Stimulated activated CD4-positive, alpha-beta T cell treated with anti-CD3 and anti-CD28 coated beads, Interleukin-12 subunit alpha, Interleukin-12 subunit beta, amount 100 ng/mL, for 48 hours (primary cell): ENCODE measurements at regions not wholly inside any gene's neighbourhood (a gene's known extent, or its start where the extent isn't known, plus 50 kb on each side); places are given as distances from the start of the nearest gene placed in this dataset.

ENCODE experiments used
- DNase-seq, 3 donors: peaks; one replicate each; pipeline ENCODE4 v3.0.0-alpha.2; 2020; ENCODE audit warnings: low read depth in 2 of 3, low spot score in 1 of 3

GRCh38 chr12:40552868-40553267, 139.4 kb upstream of the CNTN1 start:
- no peak for DNase-seq

GRCh38 chr12:40557980-40558379, 134.3 kb upstream of the CNTN1 start:
- no peak for DNase-seq

DNA sequence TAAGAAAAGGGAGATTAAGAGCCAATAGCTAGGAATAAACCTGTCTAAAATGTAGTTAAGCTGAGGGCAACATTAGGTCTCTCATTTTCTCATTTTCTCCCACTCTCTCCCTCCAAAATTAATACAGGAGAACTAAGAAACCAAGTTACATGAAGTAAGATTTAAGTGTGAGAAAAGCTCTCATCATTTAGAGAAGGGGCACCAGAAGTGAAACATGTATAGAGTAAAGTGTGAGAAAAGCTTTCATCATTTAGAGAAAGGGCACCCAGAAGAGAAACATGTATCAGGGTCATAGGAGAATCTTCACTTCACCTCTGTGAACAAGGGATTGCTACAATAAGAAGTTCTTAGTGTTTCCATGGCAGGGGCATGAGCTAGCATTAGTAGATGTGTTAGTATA, 132.4 kb upstream of the CNTN1 start:
- no peak for DNase-seq

DNA sequence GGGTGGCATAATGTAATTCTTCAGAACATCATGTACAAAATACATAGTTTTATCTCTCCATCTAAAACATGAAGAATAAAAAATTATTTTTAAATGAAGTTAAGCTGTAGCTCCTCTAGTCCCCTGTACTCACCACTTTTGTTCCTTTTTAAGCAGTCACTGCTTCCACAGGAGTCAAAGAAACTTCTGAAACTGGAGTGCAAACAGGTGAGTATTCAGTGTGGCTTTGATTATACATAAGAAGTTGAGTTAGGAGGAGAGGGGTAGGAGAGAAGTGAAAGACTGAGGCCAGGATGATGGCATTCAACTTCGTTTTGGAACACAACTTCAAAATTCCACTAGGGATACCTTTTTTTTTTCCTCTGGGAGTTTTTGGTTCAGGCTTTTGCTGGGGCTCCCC, 131.4 kb upstream of the CNTN1 start:
- DNase-seq = no peak

GRCh38 chr12:40561395-40561966, 130.8 kb upstream of the CNTN1 start:
- no peak for DNase-seq

DNA sequence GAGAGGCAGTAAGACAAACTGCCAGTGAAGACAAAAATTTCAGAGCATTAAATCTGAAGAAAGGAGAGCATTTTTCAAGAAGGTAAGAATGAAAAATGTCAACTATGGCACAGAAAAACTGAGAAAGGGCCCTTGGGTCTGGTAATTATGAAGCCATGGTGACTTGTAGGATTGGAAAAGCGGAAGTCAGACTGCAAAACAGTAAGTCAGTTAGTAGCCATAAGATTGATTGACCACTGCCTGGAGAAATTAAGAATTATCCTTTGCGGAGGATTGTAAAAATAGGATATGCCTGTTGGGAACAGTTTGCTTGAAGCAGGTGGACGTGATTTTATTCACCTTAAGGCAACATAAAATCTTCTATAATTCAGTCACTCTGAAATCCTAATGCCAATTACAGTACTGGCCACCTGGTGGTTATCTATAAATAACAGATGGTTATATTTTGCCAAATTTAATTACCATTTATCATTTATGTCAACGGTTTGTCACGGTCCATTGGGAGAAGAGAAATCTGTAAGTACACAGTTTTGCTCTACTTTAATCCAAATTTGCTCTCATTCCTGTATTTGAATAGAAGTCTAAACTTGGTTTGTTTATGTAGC, 127.1 kb upstream of the CNTN1 start:
- no peak for DNase-seq

DNA sequence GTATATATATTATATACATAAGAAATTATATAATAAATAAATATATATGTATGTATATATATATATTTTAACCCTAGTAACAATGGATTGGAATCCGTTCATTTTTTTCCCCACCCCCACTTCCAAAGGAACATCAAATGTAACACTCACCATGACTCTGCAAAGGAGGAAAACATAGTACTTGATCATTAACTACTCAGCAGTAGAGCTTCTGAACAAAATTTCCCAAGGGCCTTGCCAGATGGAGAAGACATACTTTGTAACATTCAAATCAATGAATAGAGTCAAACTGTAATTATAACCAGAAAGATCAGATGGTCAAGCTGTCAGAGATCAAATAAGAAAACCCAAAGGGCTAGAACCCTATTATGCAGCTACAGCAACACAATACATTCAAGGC, 126.0 kb upstream of the CNTN1 start:
- no peak for DNase-seq

- no peak for DNase-seq
These were observed 122.5 kb upstream of the CNTN1 start for GRCh38 chr12:40569626-40570179.

- DNase-seq = no peak
These were observed 119.2 kb upstream of the CNTN1 start for GRCh38 chr12:40573024-40573423.

GRCh38 chr12:40575987-40576386, 116.3 kb upstream of the CNTN1 start:
- no peak for DNase-seq

GRCh38 chr12:40577834-40578233, 114.4 kb upstream of the CNTN1 start:
- no peak for DNase-seq

GRCh38 chr12:40579687-40580086, 112.6 kb upstream of the CNTN1 start:
- no peak for DNase-seq

- DNase-seq = no peak
These were observed 111.9 kb upstream of the CNTN1 start for GRCh38 chr12:40580346-40580745.

DNA sequence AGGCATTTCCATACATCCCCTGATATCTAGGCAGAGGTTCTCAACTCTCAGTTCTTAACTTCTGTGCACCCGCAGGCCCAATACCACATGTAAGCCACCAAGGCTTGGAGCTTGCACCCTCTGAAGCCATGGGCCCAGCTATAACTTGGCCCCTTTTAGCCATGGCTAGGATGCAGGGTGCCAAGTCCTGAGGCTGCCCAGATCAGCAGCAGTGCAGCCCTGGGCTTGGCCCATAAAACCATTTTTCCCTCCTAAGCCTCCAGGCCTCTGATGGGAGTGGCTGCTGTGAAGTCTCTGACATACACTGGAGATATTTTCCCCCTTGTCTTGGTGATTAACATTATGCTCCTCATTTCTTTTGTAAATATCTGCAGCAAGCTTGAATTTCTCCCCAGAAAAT, 110.3 kb upstream of the CNTN1 start:
- DNase-seq = no peak

- DNase-seq = no peak
These were observed 108.5 kb upstream of the CNTN1 start for GRCh38 chr12:40583743-40584142.

GRCh38 chr12:40584763-40585162, 107.5 kb upstream of the CNTN1 start:
- no peak for DNase-seq

GRCh38 chr12:40586823-40587222, 105.4 kb upstream of the CNTN1 start:
- no peak for DNase-seq

- no peak for DNase-seq
These were observed 104.8 kb upstream of the CNTN1 start for GRCh38 chr12:40587421-40587820.

DNA sequence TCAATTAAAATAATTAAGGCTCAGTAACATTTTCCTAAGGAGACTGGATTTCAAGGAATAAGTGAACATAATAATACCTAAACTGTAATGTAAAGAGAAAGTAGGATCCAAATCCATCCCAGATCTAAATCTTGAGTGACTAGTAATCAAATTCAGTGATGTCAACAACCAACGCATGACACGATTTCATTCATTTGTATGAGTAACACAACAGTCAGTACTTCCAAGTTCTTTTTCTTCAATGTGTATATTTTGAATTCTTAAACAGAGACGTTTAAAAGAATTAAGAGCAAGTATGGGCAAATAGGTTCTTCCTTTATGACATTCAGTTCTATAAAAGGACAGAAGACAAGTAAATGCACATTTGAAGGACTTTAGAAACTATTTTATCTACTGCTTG, 104.3 kb upstream of the CNTN1 start:
- DNase-seq = no peak

DNA sequence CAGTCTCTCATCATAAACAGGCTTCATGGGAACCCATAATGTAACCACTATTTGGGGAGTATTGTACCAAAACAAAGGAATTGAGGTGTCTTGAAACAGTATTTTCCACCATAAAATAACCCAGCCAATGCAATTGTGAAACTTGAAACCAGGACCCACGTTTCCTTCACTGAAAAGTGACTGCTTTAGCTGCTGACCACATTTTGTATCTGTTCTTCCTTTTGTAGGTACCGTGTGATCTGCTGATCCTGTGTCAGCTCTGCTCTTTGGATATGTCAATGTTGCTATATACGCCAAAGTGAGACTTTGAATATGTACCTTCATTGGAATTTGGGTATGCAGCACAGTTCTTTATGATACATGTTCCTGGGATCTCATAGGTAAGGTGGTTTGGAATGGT, 95.1 kb upstream of the CNTN1 start:
- DNase-seq = no peak

DNA sequence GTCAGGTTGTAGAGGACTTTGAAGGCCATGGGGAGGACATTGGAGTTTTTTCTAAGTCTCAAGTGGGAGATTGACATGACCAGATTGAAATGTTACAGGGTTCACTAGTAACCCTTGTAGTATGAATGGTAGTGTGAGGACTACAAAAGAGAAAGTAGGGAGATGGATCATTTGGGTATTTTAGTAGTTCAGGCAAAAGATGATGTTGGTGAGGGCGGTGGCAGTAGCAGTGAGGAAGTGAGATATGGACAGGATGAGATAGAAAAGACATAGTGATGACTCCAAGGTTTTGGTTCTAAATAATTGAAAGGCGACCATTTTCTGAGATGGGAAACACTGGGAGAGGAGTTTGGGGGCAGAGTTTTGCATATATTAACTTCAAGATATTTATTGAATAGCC, 94.2 kb upstream of the CNTN1 start:
- DNase-seq = no peak

DNA sequence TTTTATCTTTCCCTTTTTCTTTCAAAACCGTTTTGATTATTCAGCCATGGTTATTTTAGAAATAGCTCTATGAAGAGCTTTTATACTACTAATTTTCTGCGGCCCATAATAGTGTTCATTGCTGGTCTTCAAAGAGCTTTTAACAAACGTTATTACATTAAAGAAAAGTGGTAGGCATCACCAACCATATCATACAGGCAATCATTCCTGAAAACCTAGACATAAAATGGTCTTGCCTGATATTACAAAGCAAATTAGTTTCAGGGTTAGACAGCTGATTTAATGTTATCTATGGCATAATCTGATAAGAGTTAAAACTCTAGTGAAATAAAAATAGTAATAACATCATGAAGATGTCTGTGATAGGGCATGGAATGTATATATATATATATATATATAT, 89.7 kb upstream of the CNTN1 start:
- no peak for DNase-seq

DNA sequence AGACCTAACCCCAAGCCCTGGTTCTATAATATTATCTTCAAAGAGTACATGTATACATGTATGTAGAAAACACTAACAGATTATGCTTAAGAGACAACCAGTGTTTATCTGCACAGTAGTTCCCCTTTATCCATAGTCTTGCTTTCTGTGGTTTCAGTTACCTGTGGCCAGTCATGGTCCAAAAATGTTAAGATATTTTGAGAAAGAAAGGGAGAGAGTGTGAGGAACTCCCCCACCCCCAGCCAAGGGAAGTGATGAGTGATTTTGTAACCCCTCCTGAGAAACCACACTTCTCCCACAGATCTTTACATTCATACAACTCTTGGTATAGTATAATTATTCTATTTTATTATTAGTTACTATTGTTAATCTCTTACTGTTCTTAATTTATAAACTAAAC, 77.3 kb upstream of the CNTN1 start:
- DNase-seq = no peak
